DMS153 treated with DMSO at 0.1 percent for 48 hours (cell line): ENCODE measurements at regions not wholly inside any gene's neighbourhood (a gene's known extent, or its start where the extent isn't known, plus 50 kb on each side); places are given as distances from the start of the nearest gene placed in this dataset.

Experiments
- DNase-seq: peaks from one replicate; lab custom pipeline; 2025; ENCODE audit not compliant: unreplicated experiment; lab: John Stamatoyannopoulos, UW

DNA sequence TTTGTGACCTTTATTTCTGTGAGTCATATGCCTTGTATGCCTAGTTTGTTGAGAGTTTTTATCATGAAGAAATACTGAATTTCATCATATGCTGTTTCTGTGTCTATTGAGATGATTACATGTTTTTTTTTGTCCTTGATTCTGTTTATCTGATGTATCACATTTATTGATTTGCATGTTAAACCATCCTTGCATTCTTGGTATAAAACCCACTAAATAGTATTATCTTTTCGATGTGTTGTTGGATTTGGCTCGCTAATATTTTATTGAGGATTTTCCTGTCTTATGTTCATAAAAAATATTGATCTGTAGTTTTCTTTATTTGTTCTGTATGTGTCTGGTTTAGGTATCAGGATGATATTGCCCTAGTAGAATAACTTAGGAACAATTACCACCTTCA, 164.7 kb upstream of the CHRM3 start:
- no peak for DNase-seq

DNA sequence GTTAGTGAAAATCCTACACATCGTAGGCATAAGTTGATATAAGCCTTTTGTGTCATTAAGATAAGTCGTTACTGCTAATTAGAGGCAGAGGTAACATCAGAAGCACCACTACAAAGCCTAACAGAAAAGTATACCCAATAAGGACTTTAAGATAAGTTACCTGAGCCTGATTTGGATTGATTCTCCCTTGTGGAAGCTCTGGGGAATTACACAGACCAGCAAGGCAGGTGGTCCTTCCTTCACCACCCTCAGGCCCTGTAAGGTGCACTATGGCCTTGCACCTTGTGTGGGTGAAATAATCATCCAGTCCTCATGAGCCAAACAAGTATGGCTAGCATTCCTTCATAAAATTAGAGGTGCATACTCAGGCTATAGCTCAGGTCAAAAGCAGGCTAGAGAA, 166.7 kb upstream of the CHRM3 start:
- no peak for DNase-seq

DNA sequence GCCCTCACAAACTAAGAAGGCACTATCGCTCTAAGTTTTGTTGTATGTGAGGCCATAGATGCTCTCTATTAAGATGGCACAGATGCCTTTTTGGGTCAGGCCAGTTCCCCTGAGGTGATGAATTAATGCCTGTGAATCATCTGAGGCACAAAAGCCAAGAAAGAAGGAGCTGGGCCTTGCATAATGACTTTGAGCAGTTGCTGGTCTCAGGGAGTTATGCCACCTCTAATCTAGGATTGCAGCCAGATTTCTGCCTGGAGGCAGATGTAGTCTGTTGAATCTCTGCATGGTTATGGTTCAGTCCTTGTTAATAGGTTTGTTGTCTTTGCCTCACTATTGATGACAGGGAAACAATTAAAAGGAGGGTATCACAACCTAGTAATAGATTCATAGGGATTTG, 168.1 kb upstream of the CHRM3 start:
- no peak for DNase-seq

GRCh38 chr1:239212811-239213220, 173.6 kb upstream of the CHRM3 start:
- no peak for DNase-seq

GRCh38 chr1:239209591-239209990, 176.8 kb upstream of the CHRM3 start:
- DNase-seq, result no peak

DNA sequence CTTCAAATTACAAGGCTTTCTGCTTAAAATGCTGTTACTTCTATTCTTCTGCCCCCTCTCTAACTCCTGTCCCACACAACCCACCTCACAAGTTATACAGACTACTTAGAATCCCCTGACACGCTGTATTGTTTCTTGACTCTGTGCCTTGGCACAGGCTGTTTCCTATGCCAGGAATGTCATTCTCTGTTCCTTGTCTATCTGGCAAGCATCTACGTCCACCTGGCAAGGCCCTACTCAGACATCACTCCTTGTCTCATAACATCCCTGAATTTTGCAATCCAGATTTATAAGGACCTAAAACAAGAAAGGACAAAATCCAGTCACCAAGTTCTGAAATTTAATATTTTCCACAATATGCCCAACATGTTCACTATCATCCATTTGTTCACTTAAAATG, 182.0 kb upstream of the CHRM3 start:
- DNase-seq, result no peak

GRCh38 chr1:239197871-239198270, 188.5 kb upstream of the CHRM3 start:
- DNase-seq, result no peak

DNA sequence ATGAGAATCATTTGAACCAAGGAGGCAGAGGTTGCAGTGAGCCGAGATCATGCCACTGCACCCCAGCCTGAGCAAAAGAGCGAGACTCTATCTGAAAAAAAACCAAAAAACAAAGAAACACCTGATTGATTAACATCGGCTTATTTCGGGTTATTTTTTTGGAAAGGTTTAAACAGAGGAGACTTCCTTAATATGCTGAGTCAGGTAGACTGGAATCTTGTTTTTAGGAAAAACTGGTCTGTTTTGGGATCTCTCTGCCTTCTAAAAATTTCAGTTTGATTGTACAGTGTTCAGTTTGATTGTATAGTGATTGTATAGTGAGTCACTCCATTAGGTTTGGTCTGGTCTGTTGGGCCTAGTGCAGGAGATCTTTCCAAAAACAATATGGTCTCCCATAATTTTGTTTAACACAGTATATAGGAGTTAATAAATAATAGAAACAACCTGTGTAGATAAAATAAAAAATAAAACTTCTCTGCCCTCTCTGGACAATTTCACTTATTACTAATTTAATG, 196.3 kb upstream of the CHRM3 start:
- no peak for DNase-seq

DNA sequence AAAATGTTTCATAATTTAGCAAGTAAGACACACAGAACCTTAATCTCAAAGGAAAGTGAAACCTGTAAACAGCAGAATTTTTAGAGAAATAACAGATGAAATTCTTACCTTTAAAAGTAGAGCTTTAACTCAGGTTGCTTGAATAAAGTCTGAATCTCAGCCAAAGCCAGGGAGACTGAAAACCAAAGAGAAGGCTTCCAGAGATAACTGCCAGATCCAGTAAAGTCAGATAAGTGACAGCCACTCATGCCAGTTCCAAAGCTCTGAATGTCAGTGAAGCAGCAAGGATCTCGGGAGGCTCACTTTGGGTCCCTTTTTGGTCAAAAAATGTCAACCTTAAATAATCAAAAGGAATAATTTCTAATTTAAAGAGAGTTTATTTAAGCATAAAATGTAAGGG, 199.9 kb upstream of the CHRM3 start:
- no peak for DNase-seq

DNA sequence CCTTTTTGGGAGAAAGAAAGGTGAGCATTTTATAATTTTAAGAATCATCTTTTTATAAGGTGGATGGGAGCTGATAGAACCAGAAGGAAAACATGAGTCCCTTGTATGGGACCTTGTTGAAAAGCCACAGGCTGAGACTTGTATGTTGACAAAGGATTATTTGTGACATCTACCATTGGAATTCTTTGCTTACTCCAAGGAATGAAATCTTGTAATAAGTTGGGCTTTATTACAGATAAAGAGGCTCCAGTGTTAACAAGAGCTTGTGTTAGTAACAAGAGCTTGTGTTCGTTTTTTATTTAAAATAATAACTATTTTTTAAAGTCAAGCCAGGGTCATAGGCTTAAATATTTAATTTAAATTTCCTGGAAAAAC, 201.1 kb upstream of the CHRM3 start:
- DNase-seq, result no peak

DNA sequence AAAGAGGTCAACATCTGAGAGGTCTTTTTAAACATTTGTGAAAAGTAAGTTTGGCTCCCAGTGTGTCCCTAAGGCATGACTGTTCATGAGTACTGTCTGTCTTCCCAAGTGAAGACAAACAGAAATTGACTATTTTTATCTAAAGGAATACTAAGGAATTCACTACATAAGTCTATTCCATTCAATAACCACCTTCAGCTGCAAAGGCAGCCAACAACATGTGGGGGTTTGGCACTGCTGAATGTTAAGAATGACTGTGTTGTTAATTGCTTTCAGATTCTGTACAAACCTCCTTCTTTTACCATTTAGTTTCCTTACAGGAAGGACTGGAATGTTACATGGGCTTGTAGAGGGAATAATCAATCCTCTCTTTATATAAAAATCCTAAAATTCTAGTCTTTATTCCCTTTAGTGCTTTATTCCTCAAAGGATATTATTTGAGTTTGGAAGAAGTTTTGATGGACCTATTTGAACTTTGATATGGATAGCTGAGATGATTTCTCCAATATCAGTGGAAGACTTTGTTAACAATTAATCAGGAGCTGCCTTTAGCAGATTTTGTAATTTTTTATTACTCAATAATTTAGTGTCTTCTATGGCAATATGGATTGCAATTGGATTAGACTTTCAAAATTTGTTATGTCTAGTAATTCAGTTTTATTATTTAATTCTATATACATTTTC, 201.7 kb upstream of the CHRM3 start:
- no peak for DNase-seq

DNA sequence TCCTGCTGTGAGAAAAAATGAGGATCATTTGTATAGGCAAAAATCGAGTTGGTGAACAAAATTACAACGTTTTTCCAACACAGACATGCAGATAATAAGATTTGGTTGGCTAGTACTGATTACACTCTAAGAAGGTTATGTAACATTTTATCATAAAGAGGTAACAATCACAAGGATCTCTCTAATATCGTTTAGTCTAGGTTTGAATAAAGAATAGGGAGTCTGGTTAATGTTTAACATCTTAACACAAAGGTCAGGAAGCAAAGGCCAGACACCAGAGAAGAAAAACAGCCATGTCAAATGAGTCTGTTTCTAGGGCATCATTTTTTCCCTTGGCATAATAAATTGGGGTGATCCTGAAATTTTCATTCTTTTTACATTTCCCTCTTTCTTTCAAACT, 207.4 kb upstream of the CHRM3 start:
- no peak for DNase-seq

- DNase-seq, result no peak
Measured at GRCh38 chr1:239174880-239175279, 211.5 kb upstream of the CHRM3 start.

- DNase-seq, result no peak
Measured at GRCh38 chr1:239170828-239171227, 215.5 kb upstream of the CHRM3 start.

DNA sequence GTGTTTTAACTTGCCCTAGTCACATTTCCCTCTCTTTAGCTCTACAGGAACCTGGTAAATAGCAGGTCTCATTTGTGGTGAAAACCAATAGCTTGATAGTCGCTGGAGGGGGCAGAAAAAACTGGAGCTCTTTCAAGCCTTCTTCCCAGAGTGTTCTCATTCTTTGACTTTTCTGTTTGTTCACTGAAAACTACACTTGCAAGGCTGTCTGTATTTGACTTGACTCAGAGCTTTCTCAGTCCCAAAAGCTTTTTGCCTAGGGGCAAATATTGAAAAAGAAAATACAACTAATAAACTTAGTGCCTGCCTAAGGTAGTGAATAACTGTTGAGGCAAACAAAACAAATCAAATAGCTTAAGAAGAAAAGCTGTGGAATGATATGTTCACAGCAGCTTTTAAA, 217.1 kb upstream of the CHRM3 start:
- DNase-seq, result no peak

GRCh38 chr1:239164451-239165180, 221.8 kb upstream of the CHRM3 start:
- DNase-seq, result no peak

DNA sequence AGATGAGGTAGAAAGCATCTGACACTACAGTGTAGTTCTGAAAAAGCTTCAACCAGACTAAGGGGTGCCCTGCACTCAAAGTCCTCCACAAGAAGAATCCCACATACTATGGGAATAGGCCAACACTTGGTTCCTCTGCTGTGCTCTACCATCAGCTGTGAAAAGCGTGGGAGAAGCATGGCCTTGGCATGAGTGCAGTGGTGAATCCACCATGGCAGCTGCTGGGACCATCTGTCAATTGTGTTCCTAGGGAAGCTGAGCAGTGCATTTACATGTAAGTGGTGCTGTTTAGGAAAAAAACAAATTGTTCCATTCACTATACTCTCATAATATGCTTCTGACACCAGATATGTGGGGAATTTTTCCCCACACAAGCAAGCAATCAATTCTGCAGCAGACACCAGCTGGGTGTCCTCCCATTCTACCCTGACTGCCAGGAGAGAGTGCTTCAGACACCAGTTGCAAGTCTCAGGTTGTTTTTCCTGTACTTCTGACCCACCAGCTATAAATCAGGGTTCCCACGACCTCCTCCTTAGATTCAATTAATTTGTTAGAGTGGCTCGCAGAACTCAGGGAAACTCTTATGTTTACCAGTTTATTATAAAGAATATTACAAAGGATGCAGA, 230.8 kb upstream of the CHRM3 start:
- no peak for DNase-seq

DNA sequence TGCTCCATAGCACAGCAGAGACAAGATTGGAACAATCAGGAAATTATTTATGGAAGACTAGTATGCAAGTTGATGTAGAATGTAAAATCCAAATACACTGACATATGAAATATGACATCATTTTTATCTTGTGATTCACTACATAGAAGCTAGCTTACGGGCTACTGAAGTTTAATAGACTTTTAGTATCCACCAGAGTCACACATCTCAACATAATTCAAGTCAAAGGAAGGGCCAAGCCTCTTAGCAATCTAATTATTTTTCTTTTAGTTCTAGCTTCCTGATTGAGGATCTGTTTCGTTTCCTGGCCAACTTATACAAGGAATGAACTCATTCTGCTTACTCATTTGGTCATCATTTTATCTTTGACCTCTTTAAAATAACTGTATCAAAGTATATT, 234.4 kb upstream of the CHRM3 start:
- no peak for DNase-seq

DNA sequence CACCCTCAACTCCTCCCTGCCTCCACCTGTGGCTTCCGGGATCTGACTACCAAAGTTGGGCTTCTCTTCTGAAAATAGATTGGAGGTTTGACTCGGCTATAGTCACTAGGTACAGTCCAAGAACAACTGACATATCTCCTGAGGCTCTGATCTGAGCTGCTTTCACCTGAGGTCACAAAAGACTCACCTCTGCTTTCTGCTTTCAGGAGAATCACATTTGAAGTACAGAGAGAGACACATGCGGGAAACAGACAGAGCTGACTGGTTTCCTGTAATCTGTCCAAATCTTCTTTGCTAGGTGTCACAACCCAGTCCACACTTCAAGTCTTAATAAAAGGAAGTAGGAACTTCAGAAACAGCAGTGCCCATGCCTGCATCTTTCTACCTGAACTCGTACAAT, 245.4 kb upstream of the CHRM3 start:
- DNase-seq, result no peak

DNA sequence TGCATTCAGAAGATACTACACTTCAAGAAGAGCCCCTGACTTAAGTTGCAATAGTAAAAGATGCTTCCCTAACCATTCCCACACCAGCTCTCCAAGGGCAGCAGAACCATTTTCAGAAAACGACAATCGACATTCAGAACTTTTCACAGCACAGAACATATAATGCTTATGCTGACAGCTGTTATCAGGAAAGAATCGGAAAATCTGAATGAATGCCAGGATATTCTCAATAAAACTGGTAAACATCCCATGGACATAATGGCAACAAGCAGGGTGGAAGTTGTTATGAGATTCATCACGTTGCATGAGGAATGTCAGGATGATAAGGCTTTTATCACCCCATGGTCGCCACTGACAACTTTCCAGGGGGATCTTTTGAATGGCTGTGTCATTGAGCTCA, 246.6 kb upstream of the CHRM3 start:
- DNase-seq, result no peak

- no peak for DNase-seq
Measured at GRCh38 chr1:239128541-239128940, 257.8 kb upstream of the CHRM3 start.

GRCh38 chr1:239126884-239127283, 259.5 kb upstream of the CHRM3 start:
- DNase-seq, result no peak
